Endodermal cell (in vitro differentiated cells): ENCODE measurements at regions not wholly inside any gene's neighbourhood (a gene's known extent, or its start where the extent isn't known, plus 50 kb on each side); places are given as distances from the start of the nearest gene placed in this dataset.
"Not testable (repeated sequence)": the region's sequence is repeated elsewhere in the genome, so short reads cannot be mapped to it uniquely, and the experiment has no call there.

ENCODE experiments used
- DNase-seq: peaks from one replicate; pipeline ENCODE4 v3.0.0-alpha.2; 2017
- H3K27ac ChIP-seq: 2 replicates; pipeline ENCODE4 v1.5.1; 2013; ENCODE audit warnings: mild to moderate bottlenecking, low read depth, low read length, moderate library complexity
- H3K27me3 ChIP-seq: 2 replicates; pipeline ENCODE4 v1.6.1; 2013; ENCODE audit warnings: mild to moderate bottlenecking, low read length, moderate library complexity; ENCODE audit not compliant: insufficient read depth, control insufficient read depth, poor library complexity, severe bottlenecking
- H3K36me3 ChIP-seq: 2 replicates; pipeline ENCODE4 v1.7.0; 2013; ENCODE audit warnings: mild to moderate bottlenecking, low read length, moderate library complexity; ENCODE audit not compliant: control insufficient read depth, insufficient read depth
- H3K4me1 ChIP-seq: one replicate; pipeline ENCODE4 v1.7.0; 2013; ENCODE audit warnings: low read length; ENCODE audit not compliant: control insufficient read depth, insufficient read depth
- H3K4me3 ChIP-seq: 2 replicates; pipeline ENCODE4 v1.5.1; 2013; ENCODE audit warnings: mild to moderate bottlenecking, low read length, moderate library complexity
- H3K9ac ChIP-seq: 2 replicates; pipeline ENCODE4 v1.6.1; 2013; ENCODE audit warnings: mild to moderate bottlenecking, low read length, moderate library complexity; ENCODE audit not compliant: poor library complexity, severe bottlenecking; ENCODE audit errors: extremely low read depth
- H3K9me3 ChIP-seq: 2 replicates; pipeline ENCODE4 v1.6.1; 2013; ENCODE audit warnings: mild to moderate bottlenecking, low read length, moderate library complexity; ENCODE audit not compliant: control insufficient read depth
- H3K27ac Mint-ChIP-seq: 2 replicates; pipeline ENCODE4 v1.8.0; 2020; ENCODE audit warnings: mixed read lengths
- H3K27me3 Mint-ChIP-seq: 2 replicates; pipeline ENCODE4 v1.8.0; 2021; ENCODE audit warnings: mild to moderate bottlenecking, mixed read lengths; ENCODE audit not compliant: insufficient read depth
- H3K36me3 Mint-ChIP-seq: 2 replicates; pipeline ENCODE4 v1.8.0; 2020; ENCODE audit warnings: low read depth, mixed read lengths
- H3K4me1 Mint-ChIP-seq: 2 replicates; pipeline ENCODE4 v1.8.0; 2020; ENCODE audit warnings: mixed read lengths
- H3K4me3 Mint-ChIP-seq: 2 replicates; pipeline ENCODE4 v1.8.0; 2020; ENCODE audit warnings: mild to moderate bottlenecking, moderate library complexity, mixed read lengths
- H3K9me3 Mint-ChIP-seq: 2 replicates; pipeline ENCODE4 v1.8.0; 2020; ENCODE audit warnings: mild to moderate bottlenecking, mixed read lengths
- WGBS, 2 experiments: methylation state at CpG; one replicate each; pipeline versions ENCODE4 v1.1.5 to v1.1.7; 2013; ENCODE audit warnings: missing lambda C conversion rate in 2 of 2, mixed read lengths in 1 of 2; ENCODE audit not compliant: insufficient coverage in 1 of 2, insufficient read length in 1 of 2; 5-methylcytosine and 5-hydroxymethylcytosine counted together

DNA sequence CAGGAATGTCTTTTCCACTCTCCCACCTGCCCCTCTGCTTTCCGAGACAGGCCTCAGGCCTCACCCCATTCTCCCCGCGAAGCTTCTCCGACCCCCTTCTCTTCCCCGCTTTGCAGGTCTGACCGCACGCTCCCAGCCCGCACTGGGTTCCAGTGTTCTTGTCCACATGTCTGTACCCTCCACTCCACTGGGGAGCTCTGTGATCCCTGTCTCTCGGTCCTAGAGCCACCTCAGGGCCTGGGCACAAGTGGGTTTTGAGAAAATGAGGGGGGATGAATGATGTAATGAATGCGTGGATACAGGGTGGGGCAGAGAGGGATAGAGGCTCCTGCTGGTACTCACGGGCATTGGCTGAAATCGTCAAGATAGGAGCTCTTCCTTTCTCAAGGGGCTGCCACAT lies 2898.9 kb downstream of the RPIA start:
- not testable (repeated sequence) for H3K4me1 Mint-ChIP-seq, H3K4me1 ChIP-seq, H3K9me3 ChIP-seq, H3K4me3 Mint-ChIP-seq, H3K36me3 ChIP-seq, H3K27me3 ChIP-seq, H3K4me3 ChIP-seq, H3K36me3 Mint-ChIP-seq, H3K27ac Mint-ChIP-seq, H3K9ac ChIP-seq, H3K27ac ChIP-seq, DNase-seq
- Mint-ChIP-seq H3K27me3 (peaks cover 12% of the 10 kb centered on the region), H3K9me3 (peaks cover 52% of the 10 kb centered on the region)
- 87% methylated on average over 9 of the region's 12 CpGs; no CpG with 5 or more reads in 1 of the 2 experiments for WGBS, 2 experiments

DNA sequence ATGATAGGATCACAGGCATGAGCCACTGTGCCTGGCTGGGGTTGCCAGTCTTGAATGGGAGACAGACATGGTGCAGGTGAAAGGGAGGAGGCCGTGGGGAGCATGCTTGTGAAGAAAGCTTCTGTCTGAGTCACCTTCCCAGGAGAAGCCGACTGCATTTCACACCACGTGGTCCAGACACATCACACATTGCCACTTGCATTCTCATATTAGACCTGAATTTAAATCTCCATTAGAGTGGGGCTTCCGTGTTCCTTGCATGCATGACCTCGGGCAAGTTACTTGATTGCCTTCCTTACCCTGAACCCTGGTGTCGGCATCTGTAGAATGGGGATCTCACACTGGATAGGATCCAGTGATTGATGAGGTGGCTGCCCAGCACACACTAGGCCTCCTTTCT lies 2899.6 kb downstream of the RPIA start:
- not testable (repeated sequence) for DNase-seq, H3K36me3 Mint-ChIP-seq, H3K9me3 ChIP-seq, H3K4me3 Mint-ChIP-seq, H3K27ac Mint-ChIP-seq, H3K4me3 ChIP-seq, H3K27me3 ChIP-seq, H3K4me1 Mint-ChIP-seq, H3K4me1 ChIP-seq, H3K9ac ChIP-seq, H3K36me3 ChIP-seq, H3K27ac ChIP-seq
- H3K9me3 Mint-ChIP-seq = peaks cover 54% of the 10 kb centered on the region
- peaks cover 12% of the 10 kb centered on the region for H3K27me3 Mint-ChIP-seq
- WGBS, 2 experiments = 72 to 79% methylated on average over 2 to 6 of the region's 6 CpGs

DNA sequence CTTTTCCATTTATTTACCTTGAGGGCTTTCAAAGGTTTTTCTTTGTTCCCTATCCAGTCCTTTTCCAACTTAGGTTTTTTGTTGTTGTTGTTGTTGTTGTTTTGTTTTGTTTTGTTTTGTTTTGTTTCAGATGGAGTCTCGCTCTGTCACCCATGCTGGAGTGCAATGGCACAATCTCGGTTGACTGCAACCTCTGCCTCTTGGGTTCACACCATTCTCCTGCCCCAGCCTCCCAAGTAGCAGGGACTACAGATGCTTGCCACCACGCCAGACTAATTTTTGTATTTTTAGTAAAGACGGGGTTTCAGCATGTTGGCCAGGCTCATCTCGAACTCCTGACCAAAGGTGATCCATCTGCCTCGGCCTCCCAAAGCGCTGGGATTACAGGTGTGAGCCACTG lies 2906.0 kb downstream of the RPIA start:
- H3K27me3 ChIP-seq, H3K4me3 ChIP-seq, H3K27me3 Mint-ChIP-seq, H3K9me3 ChIP-seq, H3K27ac ChIP-seq, H3K36me3 ChIP-seq, DNase-seq, H3K4me1 Mint-ChIP-seq, H3K9ac ChIP-seq, H3K4me1 ChIP-seq, H3K4me3 Mint-ChIP-seq, H3K27ac Mint-ChIP-seq, H3K36me3 Mint-ChIP-seq: not testable (repeated sequence)
- H3K9me3 Mint-ChIP-seq = peaks cover 68% of the 10 kb centered on the region
- WGBS, 2 experiments = 65 to 74% methylated on average over 3 to 4 of the region's 7 CpGs

DNA sequence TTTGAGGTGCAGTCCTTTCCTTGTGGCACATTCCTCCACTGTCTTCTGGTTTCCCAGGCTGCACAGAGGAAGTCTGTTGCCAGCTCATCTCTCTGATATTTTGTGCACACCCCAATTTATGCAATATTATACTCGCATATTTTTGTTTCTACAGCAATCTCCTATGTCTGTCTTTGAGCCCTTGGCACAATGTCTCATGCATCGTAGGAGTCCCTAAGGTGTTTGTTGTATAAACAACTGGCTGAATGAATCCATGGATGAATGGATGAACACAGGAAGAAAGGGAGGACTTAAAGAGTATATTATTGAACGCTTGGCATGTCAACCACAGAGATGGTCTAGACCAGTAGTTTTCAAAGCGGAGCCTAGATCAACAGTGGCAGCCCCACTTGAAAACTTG lies 2907.0 kb downstream of the RPIA start:
- H3K4me1 Mint-ChIP-seq, H3K27ac Mint-ChIP-seq, H3K27ac ChIP-seq, H3K36me3 ChIP-seq, H3K27me3 Mint-ChIP-seq, H3K9ac ChIP-seq, H3K4me1 ChIP-seq, H3K4me3 Mint-ChIP-seq, DNase-seq, H3K4me3 ChIP-seq, H3K36me3 Mint-ChIP-seq, H3K27me3 ChIP-seq, H3K9me3 ChIP-seq: not testable (repeated sequence)
- peaks cover 67% of the 10 kb centered on the region for H3K9me3 Mint-ChIP-seq
- 82 to 91% methylated on average over 4 of the region's 4 CpGs for WGBS, 2 experiments

DNA sequence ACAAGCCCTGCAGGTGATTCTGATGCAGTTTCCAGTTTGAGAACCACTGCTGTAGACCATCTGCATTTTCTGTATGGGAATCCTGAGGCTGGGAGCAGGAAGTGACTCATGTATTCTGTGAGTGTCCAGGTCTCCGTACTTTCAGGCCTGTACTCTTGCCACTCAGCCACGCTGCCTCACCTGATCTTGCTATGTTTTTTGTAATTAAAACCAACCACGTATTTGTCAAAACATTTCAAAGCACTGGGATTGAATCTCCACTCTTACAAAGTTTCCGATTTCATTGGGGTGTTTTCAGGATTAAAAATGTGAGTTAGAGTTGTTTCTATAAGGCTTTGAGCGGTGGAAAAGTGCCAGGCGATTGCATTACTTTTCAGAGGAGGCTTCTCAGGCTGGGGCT lies 2907.5 kb downstream of the RPIA start:
- H3K9me3 ChIP-seq, H3K27ac Mint-ChIP-seq, H3K36me3 Mint-ChIP-seq, H3K36me3 ChIP-seq, H3K4me3 ChIP-seq, H3K4me1 Mint-ChIP-seq, H3K9ac ChIP-seq, H3K4me1 ChIP-seq, H3K4me3 Mint-ChIP-seq, DNase-seq, H3K27me3 ChIP-seq, H3K27me3 Mint-ChIP-seq, H3K27ac ChIP-seq: not testable (repeated sequence)
- H3K9me3 Mint-ChIP-seq = peaks cover 65% of the 10 kb centered on the region
- WGBS, 2 experiments = 76 to 78% methylated on average over 5 to 6 of the region's 6 CpGs

DNA sequence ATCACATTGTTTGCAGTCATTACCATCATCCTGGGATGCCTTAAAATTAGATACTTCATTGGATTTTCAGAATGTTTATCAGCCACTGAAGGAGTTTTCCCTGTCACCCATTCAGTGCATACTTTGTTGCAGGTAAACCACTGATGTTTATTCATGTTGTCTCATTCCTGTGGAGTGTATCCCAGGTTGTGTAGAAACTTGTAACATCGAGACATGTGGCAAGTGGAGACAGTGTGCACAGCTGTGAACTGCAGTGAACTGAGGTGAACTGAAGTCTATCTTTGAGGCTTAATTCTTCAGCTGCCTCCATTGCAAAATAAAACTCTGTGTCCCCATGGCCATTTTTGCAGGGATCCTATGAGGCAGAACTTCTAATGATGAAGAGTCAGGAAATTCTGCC lies 2911.4 kb downstream of the RPIA start:
- not testable (repeated sequence) for H3K4me3 Mint-ChIP-seq, H3K27me3 Mint-ChIP-seq, DNase-seq, H3K27me3 ChIP-seq, H3K4me1 Mint-ChIP-seq, H3K4me1 ChIP-seq, H3K9me3 ChIP-seq, H3K36me3 Mint-ChIP-seq, H3K36me3 ChIP-seq, H3K27ac Mint-ChIP-seq, H3K9ac ChIP-seq, H3K4me3 ChIP-seq, H3K27ac ChIP-seq
- peaks cover 38% of the 10 kb centered on the region for H3K9me3 Mint-ChIP-seq
- WGBS, 2 experiments = 70 to 100% methylated on average over 1 of the region's 1 CpG

DNA sequence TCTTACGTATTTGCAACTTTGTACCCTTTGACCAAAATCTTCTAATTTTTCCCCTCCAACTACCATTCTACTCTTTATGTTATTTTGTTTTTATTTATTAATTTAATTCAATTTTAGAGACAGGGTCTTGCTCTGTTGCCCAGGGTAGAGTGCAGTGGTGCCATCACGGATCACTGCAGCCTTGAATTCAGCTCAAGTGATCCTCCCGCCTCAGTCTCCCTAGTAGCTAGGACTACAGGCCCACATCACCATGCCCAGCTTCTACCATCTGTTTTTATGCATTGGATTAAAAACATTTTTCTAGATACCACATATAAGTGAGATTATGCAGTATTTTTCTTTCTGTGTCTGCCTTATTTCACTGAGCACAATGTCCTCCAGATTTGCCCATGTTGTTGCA lies 2912.5 kb downstream of the RPIA start:
- H3K9ac ChIP-seq, H3K27me3 ChIP-seq, DNase-seq, H3K36me3 Mint-ChIP-seq, H3K27ac Mint-ChIP-seq, H3K27ac ChIP-seq, H3K4me3 ChIP-seq, H3K4me1 ChIP-seq, H3K9me3 ChIP-seq, H3K4me1 Mint-ChIP-seq, H3K36me3 ChIP-seq, H3K27me3 Mint-ChIP-seq, H3K4me3 Mint-ChIP-seq: not testable (repeated sequence)
- WGBS, 2 experiments = 83% methylated on average over 2 of the region's 3 CpGs; no CpG with 5 or more reads in 1 of the 2 experiments
- peaks cover 29% of the 10 kb centered on the region for H3K9me3 Mint-ChIP-seq
